K562 (cell line): ENCODE measurements at regions not wholly inside any gene's neighbourhood (a gene's known extent, or its start where the extent isn't known, plus 50 kb on each side); places are given as distances from the start of the nearest gene placed in this dataset.

Source experiments
- ATAC-seq: fragments of 200-7000 bp; cut with Tn5 transposase; 3 replicates; pipeline ENCODE4 v1.9.1; 2020; ENCODE audit warnings: moderate library complexity
- BruUV-seq: library from RNA; stranded (reverse); fragments of 400-500 nt; replicated peaks from 2 replicates; lab custom pipeline; 2021; lab: Mats Ljungman, UMichigan
- CTCF ChIA-PET: fragments of 300-600 bp; formaldehyde crosslinking; extraction: SDS; loops from one replicate; lab custom pipeline; 2021; ENCODE audit warnings: low intra/inter-chr PET ratio; lab: Yijun Ruan, JAX
- POLR2A ChIA-PET: fragments of 300-600, 350-650 bp; sonication (Branson Sonifier 250); formaldehyde crosslinking; extraction: SDS; loops from one replicate; lab custom pipeline; 2021; ENCODE audit warnings: antibody characterized with exemption, inconsistent platforms; lab: Yijun Ruan, JAX
- DNase-seq, 4 experiments: peaks; one replicate each; pipeline versions ENCODE4 v3.0.0 to v3.0.0-alpha.2; 2011 to 2018; ENCODE audit warnings: low spot score in 3 of 4, mixed read lengths in 3 of 4; ENCODE audit errors: extremely low read depth in 1 of 4
- FAIRE-seq: peaks from 2 replicates; lab custom pipeline; 2011; peaks lifted over from hg19 to GRCh38; lab: Jason Lieb, UNC
- H2AFZ ChIP-seq: 2 replicates; pipeline ENCODE4 v1.6.0; 2011; ENCODE audit warnings: low read depth, low read length, control low read depth, inconsistent platforms
- H3K27ac ChIP-seq: fragments of 200-600 bp; 3 replicates; pipeline ENCODE4 v1.8.0; 2011; ENCODE audit warnings: low read depth, mild to moderate bottlenecking, control low read depth, inconsistent platforms, low read length, moderate library complexity, mixed read lengths; ENCODE audit errors: extremely low read depth
- H3K27me3 ChIP-seq, 2 experiments: fragments of 300-600 bp in 1 of 2; 2 replicates in 1 of 2; 3 replicates in 1 of 2; pipeline versions ENCODE4 v1.6.0 to v1.8.0; 2011; ENCODE audit warnings: inconsistent platforms in 2 of 2, low read length in 2 of 2, mild to moderate bottlenecking in 1 of 2, mixed read lengths in 1 of 2, moderate library complexity in 1 of 2; ENCODE audit not compliant: control insufficient read depth in 2 of 2, insufficient read depth in 2 of 2
- H3K36me3 ChIP-seq: fragments of 300-600 bp; 3 replicates; pipeline ENCODE4 v1.8.0; 2011; ENCODE audit warnings: mild to moderate bottlenecking, low read length, inconsistent platforms; ENCODE audit not compliant: control insufficient read depth, insufficient read depth
- H3K4me1 ChIP-seq, 2 experiments: fragments of 200-600 bp in 1 of 2; replicated peaks in 1 of 2; 2 replicates in 1 of 2; 3 replicates in 1 of 2; pipeline versions ENCODE4 v1.5.1 to v1.8.0; 2011; ENCODE audit warnings: inconsistent platforms in 2 of 2, low read length in 2 of 2, mild to moderate bottlenecking in 1 of 2, mixed read lengths in 1 of 2, moderate library complexity in 1 of 2; ENCODE audit not compliant: control insufficient read depth in 2 of 2, insufficient read depth in 2 of 2
- H3K4me2 ChIP-seq: 2 replicates; pipeline ENCODE4 v1.6.1; 2011; ENCODE audit warnings: low read length, control low read depth, inconsistent platforms, mixed read lengths; ENCODE audit not compliant: insufficient read depth
- H3K4me3 ChIP-seq: fragments of 200-600 bp; sonication (generic), shearing (Covaris generic); 2 replicates; pipeline ENCODE4 v1.5.1; 2016; ENCODE audit warnings: control low read depth, inconsistent platforms
- H3K79me2 ChIP-seq: fragments of 200-600 bp; 3 replicates; pipeline ENCODE4 v1.8.0; 2011; ENCODE audit warnings: low read length, inconsistent platforms; ENCODE audit not compliant: control insufficient read depth, insufficient read depth
- H3K9ac ChIP-seq, 2 experiments: 2 replicates each; pipeline versions ENCODE4 v1.6.0 to v1.6.1; 2011; ENCODE audit warnings: low read depth in 2 of 2, low read length in 2 of 2, control low read depth in 1 of 2, inconsistent platforms in 1 of 2, mild to moderate bottlenecking in 1 of 2, mixed read lengths in 1 of 2; ENCODE audit not compliant: insufficient read depth in 1 of 2
- H3K9me1 ChIP-seq: one replicate; pipeline ENCODE4 v1.6.0; 2011; ENCODE audit warnings: inconsistent platforms, mild to moderate bottlenecking, low read length, moderate library complexity; ENCODE audit not compliant: control insufficient read depth, insufficient read depth
- H3K9me3 ChIP-seq: replicated peaks from 2 replicates; pipeline ENCODE4 v1.5.1; 2011; ENCODE audit warnings: low read depth, low read length, inconsistent platforms; ENCODE audit not compliant: control insufficient read depth, insufficient read depth
- H4K20me1 ChIP-seq: replicated peaks from 2 replicates; pipeline ENCODE4 v1.6.1; 2011; ENCODE audit warnings: low read length, inconsistent platforms, mixed read lengths; ENCODE audit not compliant: control insufficient read depth, insufficient read depth
- EP300 ChIP-seq: IDR thresholded peaks from 2 replicates; pipeline ENCODE4 v1.6.1; 2012; ENCODE audit warnings: low read length, improper control_type of control experiment
- ETV5 ChIP-seq: sonication (generic); formaldehyde crosslinking; IDR thresholded peaks from 2 replicates; pipeline ENCODE4 v1.4.0; 2020; ENCODE audit warnings: low read depth, mild to moderate bottlenecking, missing genetic modification reagents
- HMG20A ChIP-seq: fragments of 450-650 bp; formaldehyde crosslinking; conservative IDR thresholded peaks from 2 replicates; pipeline ENCODE4 v1.4.0; 2020; ENCODE audit warnings: mild to moderate bottlenecking, mixed read lengths
- PCBP2 ChIP-seq: fragments of 200-400 bp; formaldehyde crosslinking; IDR thresholded peaks from 2 replicates; pipeline ENCODE4 v1.6.1; 2018; ENCODE audit warnings: low read length, low read depth, mild to moderate bottlenecking, moderate library complexity; ENCODE audit not compliant: poor library complexity, severe bottlenecking
- PTTG1 ChIP-seq: fragments of 450-650 bp; IDR thresholded peaks from 2 replicates; pipeline ENCODE4 v1.6.1; 2016; ENCODE audit warnings: low read depth, mild to moderate bottlenecking, missing genetic modification characterization, missing compliant biosample characterization
- SREBF1 ChIP-seq: fragments of 150-350 bp; IDR thresholded peaks from 2 replicates; pipeline ENCODE4 v1.6.1; 2014; ENCODE audit warnings: antibody characterized with exemption, low read depth, low read length, borderline replicate concordance
- XRCC3 ChIP-seq: fragments of 450-650 bp; IDR thresholded peaks from 2 replicates; pipeline ENCODE4 v1.6.1; 2017; ENCODE audit warnings: mild to moderate bottlenecking, moderate library complexity
- ZBTB49 ChIP-seq: sonication (generic); formaldehyde crosslinking; IDR thresholded peaks from 2 replicates; pipeline ENCODE4 v1.8.0; 2022; ENCODE audit warnings: missing genetic modification reagents, mild to moderate bottlenecking, borderline replicate concordance
- ZNF778 ChIP-seq: fragments of 450-650 bp; formaldehyde crosslinking; IDR thresholded peaks from 2 replicates; pipeline ENCODE4 v1.4.0; 2020; ENCODE audit warnings: mild to moderate bottlenecking, moderate library complexity
- WGBS: fragments of 100-300 bp; shearing (Covaris generic); methylation state at CpG from one replicate; pipeline ENCODE4 v1.1.6; 2016; ENCODE audit warnings: low coverage, mixed read lengths; ENCODE audit not compliant: insufficient coverage; ENCODE audit errors: missing lambda C conversion rate; 5-methylcytosine and 5-hydroxymethylcytosine counted together
- in situ Hi-C: fragments of 300-500 bp; cut with MboI; formaldehyde crosslinking; loops from 4 replicates; pipeline ENCODE4 v1.15.0; 2018; ENCODE audit warnings: inconsistent platforms, mixed read lengths
- intact Hi-C: fragments of 100-400 bp; cut with micrococcal nuclease; formaldehyde crosslinking; loops from 2 replicates; pipeline ENCODE4 v1.14.2; 2022

GRCh38 chr11:91082255-91082654 is 859.4 kb upstream of the CHORDC1 start:
- FAIRE-seq = no peak
- Histone ChIP-seq H3K27me3 (no peaks in the 10 kb centered on the region), H3K27ac (no peak overlapping the region), H3K4me3 (no peak overlapping the region), H3K4me2 (no peak overlapping the region), H3K79me2 (no peaks in the 10 kb centered on the region), H3K4me1 (no peaks in the 10 kb centered on the region), H4K20me1 (no peaks in the 10 kb centered on the region), H2AFZ (no peak overlapping the region), H3K36me3 (no peaks in the 10 kb centered on the region), H3K9me3 (no peaks in the 10 kb centered on the region; the same call in 1 of the 2 replicates), H3K9me1 (no peaks in the 10 kb centered on the region), H3K9ac (no peak overlapping the region)
- no peak for ATAC-seq
- no TSS peak for BruUV-seq
- intact Hi-C loops (no loop called here), in situ Hi-C loops (no loop called here)
- WGBS = 0% methylated on average over 1 of the region's 1 CpG
- TF ChIP-seq XRCC3 (no peak), PTTG1 (no peak), EP300 (no peak), ZNF778 (CRISPR knock-in tag) (no peak), ETV5 (CRISPR knock-in tag) (no peak), PCBP2 (no peak), HMG20A (no peak), SREBF1 (no peak), ZBTB49 (CRISPR knock-in tag) (no peak)
- ChIA-PET POLR2A (no interaction called here), CTCF (no interaction called here)
- DNase-seq = no peak
